GM12878 (cell line): ENCODE measurements at regions not wholly inside any gene's neighbourhood (a gene's known extent, or its start where the extent isn't known, plus 50 kb on each side); places are given as distances from the start of the nearest gene placed in this dataset.

Source experiments
- BCL11A ChIP-seq: IDR thresholded peaks from 2 replicates; pipeline ENCODE4 v1.6.1; 2011; ENCODE audit warnings: low read depth, low read length
- CHD1 ChIP-seq: IDR thresholded peaks from 2 replicates; pipeline ENCODE4 v1.6.1; 2012; ENCODE audit warnings: low read depth, low read length, improper control_type of control experiment
- CTCF ChIP-seq, 3 experiments: IDR thresholded peaks in 2 of 3; conservative IDR thresholded peaks in 1 of 3; 2 replicates each; pipeline ENCODE4 v1.5.1; 2011; ENCODE audit warnings: low read depth in 3 of 3, low read length in 3 of 3, mild to moderate bottlenecking in 3 of 3, control low read depth in 2 of 3, moderate library complexity in 2 of 3, inconsistent platforms in 1 of 3, mixed read lengths in 1 of 3; ENCODE audit not compliant: control insufficient read depth in 2 of 3, insufficient read depth in 1 of 3; ENCODE audit errors: extremely low read depth in 1 of 3
- EP300 ChIP-seq, 2 experiments: fragments of 150-350 bp in 1 of 2; IDR thresholded peaks; 2 replicates each; pipeline ENCODE4 v1.6.1; 2011 to 2012; ENCODE audit warnings: low read depth in 2 of 2, low read length in 2 of 2, borderline replicate concordance in 1 of 2, improper control_type of control experiment in 1 of 2, inconsistent platforms in 1 of 2; ENCODE audit not compliant: control insufficient read depth in 1 of 2
- EZH2 ChIP-seq: IDR thresholded peaks from 2 replicates; pipeline ENCODE4 v1.6.1; 2012; ENCODE audit warnings: low read depth, mild to moderate bottlenecking, control low read depth, inconsistent platforms, low read length, borderline replicate concordance; ENCODE audit not compliant: control insufficient read depth
- POLR2AphosphoS5 ChIP-seq: IDR thresholded peaks from 2 replicates; pipeline ENCODE4 v1.6.1; 2011; ENCODE audit warnings: mild to moderate bottlenecking, low read length, inconsistent platforms
- RAD21 ChIP-seq: IDR thresholded peaks from 2 replicates; pipeline ENCODE4 v1.6.1; 2011; ENCODE audit warnings: mild to moderate bottlenecking, low read depth, low read length, moderate library complexity; ENCODE audit not compliant: insufficient read depth
- RFX5 ChIP-seq: IDR thresholded peaks from 2 replicates; pipeline ENCODE4 v1.6.1; 2011; ENCODE audit warnings: low read depth, low read length, improper control_type of control experiment
- USF1 ChIP-seq: IDR thresholded peaks from 2 replicates; pipeline ENCODE4 v1.6.1; 2011; ENCODE audit warnings: borderline replicate concordance, low read depth, mild to moderate bottlenecking, moderate library complexity, mixed read lengths, low read length; ENCODE audit not compliant: insufficient read depth; ENCODE audit errors: extremely low read length
- YY1 ChIP-seq: IDR thresholded peaks from 2 replicates; pipeline ENCODE4 v1.6.1; 2011; ENCODE audit warnings: low read depth, mild to moderate bottlenecking, low read length
- ZZZ3 ChIP-seq: IDR thresholded peaks from 2 replicates; pipeline ENCODE4 v1.6.1; 2011; ENCODE audit warnings: low read depth; ENCODE audit not compliant: control insufficient read depth, insufficient read length
- TF ChIP-seq, protein P1 (sequence below): IDR thresholded peaks from 2 replicates; pipeline ENCODE4 v1.6.1; 2012; ENCODE audit warnings: low read length, inconsistent platforms
- TF ChIP-seq, protein P2 (sequence below): fragments of 450-650 bp; IDR thresholded peaks from 2 replicates; pipeline ENCODE4 v1.6.1; 2017; ENCODE audit warnings: antibody characterized with exemption, mild to moderate bottlenecking, moderate library complexity

DNA sequence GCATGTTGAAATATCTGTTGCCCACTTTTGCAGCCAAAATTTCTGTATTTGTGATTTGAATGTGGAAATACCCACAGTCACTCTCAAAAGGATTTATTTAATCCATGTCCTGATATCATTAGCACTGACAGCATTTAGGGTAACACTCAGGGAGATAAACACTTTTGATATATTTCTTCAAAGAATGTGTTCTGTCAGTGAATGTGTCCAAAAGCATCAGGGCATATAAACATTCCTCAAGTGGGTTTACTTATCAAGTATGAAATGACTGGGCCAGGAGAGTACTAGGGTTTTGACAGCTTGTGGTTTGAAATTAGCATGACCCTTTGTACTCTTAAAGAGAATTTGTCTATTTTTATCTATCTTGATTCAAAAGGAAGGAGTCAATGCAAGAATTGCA is 1302.1 kb upstream of the ADGRL2 start:
- TF ChIP-seq EP300 (IDR thresholded peaks at IDR 0.05; ENCODE audit: borderline replicate concordance in 1 of 2, control insufficient read depth in 1 of 2, low read depth in 2 of 2, low read length in 2 of 2): no peak
- TF ChIP-seq, protein P1, sequence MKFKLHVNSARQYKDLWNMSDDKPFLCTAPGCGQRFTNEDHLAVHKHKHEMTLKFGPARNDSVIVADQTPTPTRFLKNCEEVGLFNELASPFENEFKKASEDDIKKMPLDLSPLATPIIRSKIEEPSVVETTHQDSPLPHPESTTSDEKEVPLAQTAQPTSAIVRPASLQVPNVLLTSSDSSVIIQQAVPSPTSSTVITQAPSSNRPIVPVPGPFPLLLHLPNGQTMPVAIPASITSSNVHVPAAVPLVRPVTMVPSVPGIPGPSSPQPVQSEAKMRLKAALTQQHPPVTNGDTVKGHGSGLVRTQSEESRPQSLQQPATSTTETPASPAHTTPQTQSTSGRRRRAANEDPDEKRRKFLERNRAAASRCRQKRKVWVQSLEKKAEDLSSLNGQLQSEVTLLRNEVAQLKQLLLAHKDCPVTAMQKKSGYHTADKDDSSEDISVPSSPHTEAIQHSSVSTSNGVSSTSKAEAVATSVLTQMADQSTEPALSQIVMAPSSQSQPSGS: no peak
- TF ChIP-seq ZZZ3: no peak
- no peak for TF ChIP-seq YY1
- TF ChIP-seq, protein P2, sequence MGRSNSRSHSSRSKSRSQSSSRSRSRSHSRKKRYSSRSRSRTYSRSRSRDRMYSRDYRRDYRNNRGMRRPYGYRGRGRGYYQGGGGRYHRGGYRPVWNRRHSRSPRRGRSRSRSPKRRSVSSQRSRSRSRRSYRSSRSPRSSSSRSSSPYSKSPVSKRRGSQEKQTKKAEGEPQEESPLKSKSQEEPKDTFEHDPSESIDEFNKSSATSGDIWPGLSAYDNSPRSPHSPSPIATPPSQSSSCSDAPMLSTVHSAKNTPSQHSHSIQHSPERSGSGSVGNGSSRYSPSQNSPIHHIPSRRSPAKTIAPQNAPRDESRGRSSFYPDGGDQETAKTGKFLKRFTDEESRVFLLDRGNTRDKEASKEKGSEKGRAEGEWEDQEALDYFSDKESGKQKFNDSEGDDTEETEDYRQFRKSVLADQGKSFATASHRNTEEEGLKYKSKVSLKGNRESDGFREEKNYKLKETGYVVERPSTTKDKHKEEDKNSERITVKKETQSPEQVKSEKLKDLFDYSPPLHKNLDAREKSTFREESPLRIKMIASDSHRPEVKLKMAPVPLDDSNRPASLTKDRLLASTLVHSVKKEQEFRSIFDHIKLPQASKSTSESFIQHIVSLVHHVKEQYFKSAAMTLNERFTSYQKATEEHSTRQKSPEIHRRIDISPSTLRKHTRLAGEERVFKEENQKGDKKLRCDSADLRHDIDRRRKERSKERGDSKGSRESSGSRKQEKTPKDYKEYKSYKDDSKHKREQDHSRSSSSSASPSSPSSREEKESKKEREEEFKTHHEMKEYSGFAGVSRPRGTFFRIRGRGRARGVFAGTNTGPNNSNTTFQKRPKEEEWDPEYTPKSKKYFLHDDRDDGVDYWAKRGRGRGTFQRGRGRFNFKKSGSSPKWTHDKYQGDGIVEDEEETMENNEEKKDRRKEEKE: no peak
- TF ChIP-seq EZH2: no peak
- no peak for TF ChIP-seq CHD1
- no peak for TF ChIP-seq RFX5
- TF ChIP-seq RAD21: no peak
- TF ChIP-seq BCL11A: no peak
- no peak for TF ChIP-seq CTCF (IDR thresholded peaks at IDR 0.05 in 2 of 3, conservative IDR thresholded peaks at IDR 0.05 in 1 of 3; ENCODE audit: control insufficient read depth in 2 of 3, extremely low read depth in 1 of 3, insufficient read depth in 1 of 3, low read depth in 3 of 3, low read length in 3 of 3)
- TF ChIP-seq POLR2AphosphoS5: no peak
- TF ChIP-seq USF1: no peak
